ENCODE measurements at regions not wholly inside any gene's neighbourhood (a gene's known extent, or its start where the extent isn't known, plus 50 kb on each side); places are given as distances from the start of the nearest gene placed in this dataset.

GRCh38 chr11:15640318-15640717, 525.6 kb downstream of the INSC start:
- Mint-ChIP-seq H3K36me3 (no peaks in the 10 kb centered on the region), H3K4me1 (peaks cover 11% of the 10 kb centered on the region), H3K9me3 (peaks cover 8% of the 10 kb centered on the region), H3K4me3 (no peak overlapping the region), H3K27me3 (ENCODE audit: low read depth) (peaks cover 8% of the 10 kb centered on the region), H3K27ac (no peak overlapping the region)
- TF ChIP-seq CTCF (IDR thresholded peaks at IDR 0.05; ENCODE audit: unreplicated experiment), result no peak
- DNase-seq (ENCODE audit: low spot score in 2 of 2, unreplicated experiment in 2 of 2), result no peak

DNA sequence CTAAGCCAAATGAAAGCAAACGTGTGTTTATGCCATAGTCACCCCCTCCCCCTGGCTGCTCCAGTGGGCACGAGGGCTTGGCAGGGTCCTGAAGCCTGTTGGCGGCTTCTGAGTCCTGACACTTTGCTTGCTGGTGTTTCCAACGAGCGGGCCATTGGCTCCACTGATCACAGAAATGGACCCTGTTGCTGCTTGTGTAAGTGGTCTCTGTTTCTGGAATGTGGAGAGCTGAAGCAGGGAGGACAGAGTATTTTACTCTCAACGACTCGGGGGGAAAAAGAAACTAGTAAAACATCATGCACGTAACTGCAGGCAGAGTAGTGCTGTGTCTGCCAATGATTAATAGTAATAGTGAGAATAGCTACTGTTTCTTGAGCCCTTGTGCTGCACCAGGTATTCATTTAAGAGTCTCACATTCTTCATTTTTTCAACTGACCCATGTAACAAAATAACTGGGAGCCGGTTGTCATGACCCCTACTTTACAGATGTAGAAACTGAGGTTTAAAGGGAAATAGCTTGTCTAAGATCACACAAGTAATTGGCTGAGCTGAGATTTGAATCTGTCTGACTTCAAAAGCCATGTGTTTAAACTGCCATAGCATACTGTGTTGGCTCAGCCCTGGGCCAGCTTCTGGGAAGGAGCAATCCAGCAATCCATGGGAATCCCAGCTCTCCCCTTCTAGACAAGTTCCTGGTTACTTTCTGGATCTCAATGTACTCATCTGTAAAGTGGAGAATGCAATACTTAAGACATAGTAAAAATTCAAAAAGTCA, 526.7 kb downstream of the INSC start:
- H3K4me3 Mint-ChIP-seq, result no peak overlapping the region
- no peak overlapping the region for H3K27ac Mint-ChIP-seq
- peaks cover 3% of the 10 kb centered on the region for H3K9me3 Mint-ChIP-seq
- peaks cover 8% of the 10 kb centered on the region for H3K27me3 Mint-ChIP-seq (ENCODE audit: low read depth)
- DNase-seq (ENCODE audit: low spot score in 2 of 2, unreplicated experiment in 2 of 2), result no peak
- TF ChIP-seq CTCF (IDR thresholded peaks at IDR 0.05; ENCODE audit: unreplicated experiment), result no peak
- H3K36me3 Mint-ChIP-seq, result no peaks in the 10 kb centered on the region
- peaks cover 11% of the 10 kb centered on the region for H3K4me1 Mint-ChIP-seq

DNA sequence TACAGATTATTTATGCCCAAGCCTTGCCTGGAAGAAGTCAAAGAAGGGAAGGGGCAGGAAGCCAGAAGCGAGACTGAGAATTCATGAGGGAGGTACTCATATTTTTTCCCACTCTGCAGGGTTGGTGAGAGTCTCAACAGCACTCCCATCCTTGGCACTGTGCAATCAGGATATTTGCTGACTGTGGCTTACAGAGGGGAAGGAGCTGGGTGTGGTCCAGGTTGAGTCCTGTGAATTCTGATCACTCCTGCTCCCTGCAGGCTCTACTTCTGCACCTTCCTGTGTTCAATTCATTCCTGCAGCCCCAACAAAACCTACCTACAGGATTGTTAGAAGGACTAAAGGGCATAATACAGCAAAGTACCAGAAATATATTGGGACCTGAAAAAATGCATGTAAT, 530.5 kb downstream of the INSC start:
- peaks cover 6% of the 10 kb centered on the region for H3K27me3 Mint-ChIP-seq (ENCODE audit: low read depth)
- H3K9me3 Mint-ChIP-seq, result no peaks in the 10 kb centered on the region
- no peak for TF ChIP-seq CTCF (IDR thresholded peaks at IDR 0.05; ENCODE audit: unreplicated experiment)
- peaks cover 11% of the 10 kb centered on the region for H3K4me1 Mint-ChIP-seq
- no peaks in the 10 kb centered on the region for H3K36me3 Mint-ChIP-seq
- DNase-seq (ENCODE audit: low spot score in 2 of 2, unreplicated experiment in 2 of 2), result no peak
- no peak overlapping the region for H3K4me3 Mint-ChIP-seq
- H3K27ac Mint-ChIP-seq, result no peak overlapping the region

DNA sequence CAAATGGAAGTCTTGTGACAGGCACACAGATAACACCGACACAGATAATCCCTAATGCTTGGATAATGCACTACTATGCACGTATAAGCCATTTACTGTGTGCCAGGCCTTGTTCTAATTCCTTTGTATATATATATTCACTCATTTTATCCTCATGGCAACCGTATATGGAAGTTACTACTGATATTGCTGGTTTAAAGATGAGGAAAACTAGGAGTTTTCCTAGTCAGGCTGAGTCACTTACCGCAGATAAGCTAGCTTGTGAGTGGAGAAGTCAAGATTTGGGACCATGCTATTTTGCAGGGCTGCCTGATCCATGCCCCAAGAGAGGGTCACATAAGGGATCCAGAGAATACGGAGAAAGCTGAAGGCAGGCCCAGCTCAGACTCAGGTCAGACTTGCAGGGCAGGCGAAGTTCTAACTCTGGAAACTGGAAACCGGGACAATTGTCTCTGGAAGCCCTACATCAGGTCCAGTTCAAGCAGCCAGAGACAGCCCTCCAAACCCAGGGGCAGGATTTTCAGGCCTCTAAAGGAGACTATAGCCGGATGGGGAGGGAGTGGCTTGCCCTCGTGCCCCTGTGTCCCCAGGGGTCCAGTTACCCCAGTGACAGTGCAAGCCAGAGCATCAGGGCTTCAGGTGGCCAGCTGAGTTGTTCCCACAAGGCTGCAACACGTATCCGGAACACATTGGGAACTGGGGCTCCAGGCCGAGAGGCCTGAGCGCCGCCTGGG, 534.8 kb downstream of the INSC start:
- Mint-ChIP-seq H3K9me3 (no peaks in the 10 kb centered on the region), H3K27ac (no peak overlapping the region), H3K36me3 (no peaks in the 10 kb centered on the region), H3K4me1 (peaks cover 18% of the 10 kb centered on the region), H3K27me3 (ENCODE audit: low read depth) (peaks cover 3% of the 10 kb centered on the region), H3K4me3 (no peak overlapping the region)
- no peak for TF ChIP-seq CTCF (IDR thresholded peaks at IDR 0.05; ENCODE audit: unreplicated experiment)
- no peak for DNase-seq (ENCODE audit: low spot score in 2 of 2, unreplicated experiment in 2 of 2)

GRCh38 chr11:15650105-15650938, 535.6 kb downstream of the INSC start:
- no peaks in the 10 kb centered on the region for H3K27me3 Mint-ChIP-seq (ENCODE audit: low read depth)
- no peak overlapping the region for H3K27ac Mint-ChIP-seq
- peak; percentile 86 to 98 for DNase-seq (ENCODE audit: low spot score in 2 of 2, unreplicated experiment in 2 of 2)
- H3K9me3 Mint-ChIP-seq, result no peaks in the 10 kb centered on the region
- peaks cover 14% of the 10 kb centered on the region for H3K4me1 Mint-ChIP-seq
- peak overlapping the region; percentile 24 for H3K4me3 Mint-ChIP-seq
- TF ChIP-seq CTCF (IDR thresholded peaks at IDR 0.05; ENCODE audit: unreplicated experiment), result peak; percentile 99
- H3K36me3 Mint-ChIP-seq, result no peaks in the 10 kb centered on the region
